HG02798 (cell line): ENCODE measurements at regions not wholly inside any gene's neighbourhood (a gene's known extent, or its start where the extent isn't known, plus 50 kb on each side); places are given as distances from the start of the nearest gene placed in this dataset.
"Not testable (repeated sequence)": the region's sequence is repeated elsewhere in the genome, so short reads cannot be mapped to it uniquely, and the experiment has no call there.

Experiments used
- ATAC-seq: cut with Tn5 transposase; IDR thresholded peaks from one replicate; pipeline ENCODE4 v1.9.1; 2021; ENCODE audit warnings: mild to moderate bottlenecking; ENCODE audit not compliant: unreplicated experiment, poor library complexity

- ATAC-seq: no peak
These were observed 120.8 kb upstream of the NPAS2 start for GRCh38 chr2:100699131-100699530.

- no peak for ATAC-seq
These were observed 117.4 kb upstream of the NPAS2 start for GRCh38 chr2:100702438-100703109.

- no peak for ATAC-seq
These were observed 116.7 kb upstream of the NPAS2 start for GRCh38 chr2:100703213-100703612.

GRCh38 chr2:100703739-100704138, 116.2 kb upstream of the NPAS2 start:
- no peak for ATAC-seq

GRCh38 chr2:100704156-100704555, 115.8 kb upstream of the NPAS2 start:
- no peak for ATAC-seq

- no peak for ATAC-seq
These were observed 115.2 kb upstream of the NPAS2 start for GRCh38 chr2:100704711-100705110.

GRCh38 chr2:100707016-100707947, 112.7 kb upstream of the NPAS2 start:
- no peak for ATAC-seq

- ATAC-seq: no peak
These were observed 111.6 kb upstream of the NPAS2 start for GRCh38 chr2:100708333-100708732.

- ATAC-seq: no peak
These were observed 106.8 kb upstream of the NPAS2 start for GRCh38 chr2:100713106-100713505.

GRCh38 chr2:100714396-100715010, 105.4 kb upstream of the NPAS2 start:
- ATAC-seq: not testable (repeated sequence)

- not testable (repeated sequence) for ATAC-seq
These were observed 104.1 kb upstream of the NPAS2 start for GRCh38 chr2:100715861-100716260.

- no peak for ATAC-seq
These were observed 103.4 kb upstream of the NPAS2 start for GRCh38 chr2:100716581-100716980.

- ATAC-seq: no peak
These were observed 101.8 kb upstream of the NPAS2 start for GRCh38 chr2:100718065-100718629.

GRCh38 chr2:100720445-100720844, 99.5 kb upstream of the NPAS2 start:
- no peak for ATAC-seq

- no peak for ATAC-seq
These were observed 98.2 kb upstream of the NPAS2 start for GRCh38 chr2:100721693-100722092.

- ATAC-seq: no peak
These were observed 97.8 kb upstream of the NPAS2 start for GRCh38 chr2:100722125-100722524.

GRCh38 chr2:100726866-100727265, 93.1 kb upstream of the NPAS2 start:
- ATAC-seq: no peak

- no peak for ATAC-seq
These were observed 89.6 kb upstream of the NPAS2 start for GRCh38 chr2:100730290-100730868.

GRCh38 chr2:100731535-100731981, 88.4 kb upstream of the NPAS2 start:
- no peak for ATAC-seq
